ENCODE measurements at regions not wholly inside any gene's neighbourhood (a gene's known extent, or its start where the extent isn't known, plus 50 kb on each side); places are given as distances from the start of the nearest gene placed in this dataset.
A peak's percentile ranks its signal among the peaks of the same experiment; 100 is the strongest.
"Not testable (repeated sequence)": the region's sequence is repeated elsewhere in the genome, so short reads cannot be mapped to it uniquely, and the experiment has no call there.

- DNase-seq = no peak
Measured at GRCh38 chr5:152456815-152457443, 51.9 kb upstream of the NMUR2 start.

DNA sequence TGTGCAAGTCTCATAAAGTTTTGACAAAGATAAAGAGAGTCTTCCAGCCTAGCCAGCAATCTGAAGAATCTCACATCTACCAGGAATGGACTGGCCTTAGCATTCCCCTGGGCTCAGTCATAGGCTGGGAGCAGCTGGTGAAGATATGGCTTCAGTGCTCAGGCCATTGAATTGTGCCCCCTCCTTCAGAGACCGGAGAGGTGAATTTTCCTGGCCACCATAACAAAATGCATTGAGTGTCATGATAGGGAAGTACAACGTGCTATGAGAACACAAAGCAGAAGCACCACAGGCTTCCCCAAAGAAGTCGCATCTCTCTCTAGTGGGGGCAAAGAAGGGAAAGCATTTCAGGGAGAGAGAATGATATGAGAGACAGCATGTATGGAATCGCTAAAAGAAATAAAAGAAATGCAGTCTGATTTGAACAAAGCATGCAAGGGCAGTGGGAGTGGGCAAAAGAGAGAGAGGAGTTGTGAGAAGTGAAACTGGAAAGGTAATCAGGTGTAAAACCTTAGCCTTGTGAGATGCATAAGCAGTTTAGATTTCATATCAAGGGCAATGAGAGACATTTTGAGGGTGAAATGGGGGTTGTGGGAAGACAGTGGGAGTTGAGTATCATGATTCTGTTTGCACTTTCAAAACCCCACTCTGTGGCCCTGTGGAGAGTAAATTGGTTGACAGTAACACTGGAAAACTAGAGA is 57.1 kb upstream of the NMUR2 start:
- DNase-seq = no peak

DNA sequence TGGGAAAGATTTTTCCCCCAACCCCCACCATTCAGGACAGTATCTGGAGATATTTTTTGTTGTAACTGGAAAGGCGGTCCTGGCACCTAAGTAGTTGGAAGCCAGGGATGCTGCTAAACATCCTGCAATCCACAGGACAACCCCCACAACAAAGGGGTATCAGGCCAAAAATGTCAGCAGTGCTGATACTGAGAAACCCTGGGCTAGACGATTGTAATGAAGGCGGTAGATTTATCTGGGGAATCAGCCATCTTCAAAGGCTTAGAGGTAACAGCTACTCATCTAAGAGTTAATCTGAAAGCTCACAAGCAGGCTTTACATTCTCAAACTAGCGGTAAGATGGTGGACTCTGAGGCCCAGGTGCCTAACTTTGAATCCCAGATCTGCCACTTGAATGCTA is 59.0 kb upstream of the NMUR2 start:
- DNase-seq = no peak

DNA sequence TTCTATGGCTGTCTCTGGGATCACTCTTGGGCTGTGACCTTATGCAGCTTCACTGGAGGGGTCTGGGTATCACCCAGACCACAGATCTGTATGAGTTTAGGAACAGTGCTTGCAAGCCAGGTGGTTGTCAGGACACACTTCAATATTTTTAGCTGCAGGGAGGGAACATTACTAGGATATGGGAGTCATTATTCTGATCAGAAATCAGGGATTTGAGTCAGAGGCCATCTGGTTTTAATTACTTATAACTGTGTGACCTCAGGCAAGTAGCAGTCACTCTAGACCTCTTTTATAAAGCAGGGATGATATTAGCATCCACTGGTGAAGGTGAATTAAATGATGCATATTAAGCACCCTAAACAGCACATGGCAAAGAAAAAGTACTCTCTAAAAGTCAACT is 60.1 kb upstream of the NMUR2 start:
- DNase-seq = no peak

DNA sequence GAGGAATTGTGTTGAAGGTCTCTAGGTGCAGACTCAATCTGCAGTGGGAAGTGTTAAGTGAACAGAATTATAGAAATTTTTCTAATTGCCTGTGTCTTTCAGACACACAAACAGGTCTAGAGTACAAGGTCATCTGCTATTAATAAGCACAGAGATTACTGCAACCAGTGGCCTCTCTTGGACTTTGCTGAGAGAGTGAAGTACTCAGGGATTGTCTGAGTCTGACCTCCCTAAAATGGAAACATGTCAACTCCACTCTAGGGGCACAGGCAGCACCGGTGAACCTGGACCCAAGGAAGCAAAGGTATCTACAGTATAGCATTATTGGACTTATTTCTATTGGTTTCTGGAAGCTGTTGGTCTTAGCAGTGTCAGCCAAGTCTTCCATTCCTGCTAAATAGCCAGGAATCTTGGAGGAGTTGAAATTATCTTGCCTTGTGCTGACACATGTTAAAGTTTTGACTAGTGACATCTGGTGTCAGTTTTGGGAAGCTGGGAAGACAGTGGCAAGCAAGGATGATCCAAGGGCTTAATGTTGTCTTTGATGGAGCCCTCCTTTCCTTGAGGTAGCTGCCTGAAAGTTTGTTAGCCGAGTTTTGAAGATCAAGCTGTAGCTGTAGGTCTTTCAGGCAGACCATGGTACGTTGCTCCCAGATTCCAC is 61.1 kb upstream of the NMUR2 start:
- DNase-seq = no peak

DNA sequence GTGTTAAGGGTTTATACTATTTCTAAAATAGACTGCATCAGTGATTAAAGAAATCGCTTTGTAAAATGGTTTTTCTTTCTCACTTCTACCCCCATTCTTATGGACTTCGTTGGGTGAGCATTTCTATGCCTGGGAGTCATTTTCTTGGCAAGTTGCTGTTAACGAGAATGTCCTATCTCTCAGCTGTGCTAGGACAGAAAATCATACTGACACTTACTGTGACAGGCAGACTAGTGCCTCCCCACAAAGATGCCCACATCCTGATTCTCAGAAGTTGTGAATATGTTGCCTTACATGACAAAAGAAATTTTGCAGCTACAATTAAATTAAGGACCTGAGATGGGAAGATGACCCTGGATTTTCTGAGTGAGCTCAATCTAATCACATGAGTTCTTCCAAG is 65.1 kb upstream of the NMUR2 start:
- no peak for DNase-seq

DNA sequence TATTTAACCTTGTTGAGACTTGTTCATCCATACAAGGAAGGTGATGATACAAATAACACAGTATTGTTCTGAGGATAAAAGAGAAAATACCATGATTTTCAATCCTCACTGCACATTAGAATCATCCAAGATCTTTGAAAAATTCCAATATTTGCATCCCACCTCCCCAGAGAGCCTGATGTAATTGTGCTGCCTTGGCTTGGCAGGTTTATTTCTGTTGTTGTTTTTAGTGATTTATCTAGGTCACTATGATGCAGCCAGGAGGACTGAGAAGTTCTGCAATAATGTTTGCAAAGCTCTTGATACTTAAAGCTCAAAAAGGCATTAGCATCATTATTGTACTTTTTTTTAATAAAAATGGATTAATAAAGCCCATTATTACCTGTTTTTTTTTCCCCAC is 67.0 kb upstream of the NMUR2 start:
- no peak for DNase-seq

DNA sequence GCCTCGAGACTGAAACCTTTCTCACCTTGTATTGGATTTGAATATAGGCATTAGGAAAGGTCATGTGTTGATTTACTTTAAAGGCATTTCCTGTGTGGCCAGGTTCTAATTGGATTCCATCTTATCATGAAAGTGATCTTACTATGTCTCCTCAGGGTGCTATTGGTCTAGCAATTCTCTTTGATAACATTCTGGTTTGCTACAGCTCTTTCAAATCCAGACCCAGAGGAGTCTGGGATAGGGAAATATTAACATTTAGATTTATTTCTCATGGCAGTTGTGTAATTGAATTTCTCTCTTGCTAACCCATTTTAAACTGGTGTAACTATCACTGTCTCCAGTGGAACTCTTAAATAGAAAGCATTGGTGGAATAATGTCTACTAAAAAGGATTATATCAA is 69.9 kb upstream of the NMUR2 start:
- no peak for DNase-seq

GRCh38 chr5:152477536-152477935 is 72.5 kb upstream of the NMUR2 start:
- DNase-seq = no peak

DNA sequence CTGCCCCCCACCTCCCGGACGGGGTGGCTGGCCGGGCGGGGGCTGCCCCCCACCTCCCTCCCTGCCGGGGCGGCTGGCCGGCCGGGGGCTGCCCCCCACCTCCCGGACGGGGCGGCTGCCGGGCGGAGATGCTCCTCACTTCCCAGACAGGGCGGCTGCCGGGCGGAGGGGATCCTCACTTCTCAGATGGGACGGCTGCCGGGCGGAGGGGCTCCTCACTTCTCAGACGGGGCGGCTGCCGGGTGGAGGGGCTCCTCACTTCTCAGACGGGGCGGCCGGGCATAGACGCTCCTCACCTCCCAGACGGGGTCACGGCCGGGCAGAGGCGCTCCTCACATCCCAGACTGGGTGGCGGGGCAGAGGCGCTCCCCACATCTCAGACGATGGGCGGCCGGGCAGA is 74.8 kb upstream of the NMUR2 start:
- DNase-seq = not testable (repeated sequence)

GRCh38 chr5:152480677-152481076 is 75.6 kb upstream of the NMUR2 start:
- DNase-seq = not testable (repeated sequence)

GRCh38 chr5:152487130-152487529 is 82.1 kb upstream of the NMUR2 start:
- DNase-seq = no peak

- DNase-seq = no peak
Measured at GRCh38 chr5:152488869-152489268, 83.8 kb upstream of the NMUR2 start.

GRCh38 chr5:152499814-152500535 is 94.9 kb upstream of the NMUR2 start:
- DNase-seq = no peak

DNA sequence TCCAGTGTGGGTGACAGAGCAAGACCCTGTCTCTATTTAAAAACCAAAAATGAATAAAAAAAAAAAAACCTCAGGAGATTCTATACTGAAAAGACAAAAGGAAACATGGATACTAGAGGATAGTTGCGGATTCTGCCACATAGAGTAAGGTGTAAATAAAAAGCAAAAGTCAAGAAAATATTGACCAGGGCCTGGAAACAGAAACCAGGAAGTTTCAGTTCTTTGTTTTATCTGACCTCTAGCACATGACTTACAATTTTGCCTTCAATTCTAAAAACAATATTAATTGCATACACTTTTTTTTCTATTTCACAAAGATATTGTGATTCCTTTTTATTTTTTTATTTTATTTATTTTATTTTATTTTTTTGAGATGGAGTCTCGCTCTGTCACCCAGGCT is 96.2 kb upstream of the NMUR2 start:
- DNase-seq = no peak

GRCh38 chr5:152503206-152503605 is 98.1 kb upstream of the NMUR2 start:
- no peak for DNase-seq

DNA sequence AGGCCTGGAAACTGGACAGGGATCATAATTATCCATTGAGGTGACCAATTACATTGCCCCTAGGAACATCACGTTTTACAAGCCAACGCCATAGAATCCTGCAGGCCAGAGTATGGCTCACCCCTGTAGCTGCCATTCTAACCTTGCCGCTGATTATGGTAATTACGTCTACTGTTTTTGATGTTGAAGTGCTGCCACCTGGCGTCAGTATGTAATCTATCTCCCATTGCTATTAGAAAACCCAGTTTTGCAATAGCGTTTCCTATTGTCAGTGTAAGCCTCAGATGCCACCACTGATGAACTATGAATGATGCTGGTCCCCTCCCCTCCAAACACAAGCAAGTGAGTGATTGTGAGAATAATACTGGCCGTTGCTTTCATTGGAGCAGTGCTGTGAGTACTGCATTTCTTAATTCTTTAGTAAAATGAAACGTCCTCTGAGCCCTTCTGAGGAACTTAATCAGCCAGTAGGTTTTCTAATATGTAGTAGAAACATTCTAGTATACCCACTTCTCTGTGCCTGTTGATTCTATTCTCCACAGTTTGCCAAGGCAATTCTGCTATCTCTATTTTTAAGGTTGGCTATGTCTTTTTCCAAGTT is 100.5 kb upstream of the NMUR2 start:
- peak; percentile 55 for DNase-seq

DNA sequence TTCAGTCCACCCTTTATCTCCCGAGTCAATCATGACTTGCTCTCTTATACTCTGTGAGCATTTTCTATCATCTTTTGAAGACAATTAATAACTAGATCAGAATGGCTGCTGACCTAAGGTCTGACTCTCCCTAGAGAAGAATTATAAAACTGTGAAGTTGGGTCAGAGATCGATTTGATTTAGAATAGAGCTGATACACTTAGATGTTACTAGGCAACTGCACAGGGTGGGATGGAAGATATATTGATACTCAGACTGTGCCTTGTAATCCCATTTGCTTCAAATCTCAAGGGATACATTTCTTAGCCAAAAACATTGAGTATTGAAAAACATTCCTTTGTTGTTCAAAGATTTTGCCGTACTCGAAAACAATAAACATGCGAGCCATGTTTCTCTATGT is 106.0 kb upstream of the NMUR2 start:
- DNase-seq = no peak

GRCh38 chr5:152511531-152512132 is 106.6 kb upstream of the NMUR2 start:
- no peak for DNase-seq

DNA sequence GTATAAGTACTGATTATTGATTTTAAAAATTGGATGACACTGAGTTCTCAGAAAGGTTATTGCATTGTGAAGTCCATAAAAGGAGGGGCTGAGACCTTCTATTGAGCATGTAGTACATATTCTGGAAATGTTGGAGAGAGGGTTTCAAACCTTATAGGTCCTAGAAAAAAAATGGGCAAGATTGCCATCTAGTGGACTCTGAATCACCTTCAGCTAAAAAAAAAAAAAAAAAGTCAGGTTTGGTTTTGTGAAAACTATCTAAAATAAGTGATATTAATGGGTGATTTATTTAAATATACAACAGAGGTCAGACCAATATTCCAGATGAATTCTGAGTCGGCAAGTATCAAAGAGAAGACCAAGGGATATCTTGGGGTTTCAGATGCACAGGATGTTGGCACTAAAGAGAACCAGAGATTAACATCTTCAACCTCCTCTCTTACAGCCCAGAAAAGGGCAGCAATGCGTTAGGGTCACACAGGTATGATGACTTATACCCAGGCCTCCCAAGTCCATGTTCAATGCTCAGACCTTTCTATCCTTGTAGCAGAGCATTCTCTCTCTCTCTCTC is 109.8 kb upstream of the NMUR2 start:
- DNase-seq = no peak

DNA sequence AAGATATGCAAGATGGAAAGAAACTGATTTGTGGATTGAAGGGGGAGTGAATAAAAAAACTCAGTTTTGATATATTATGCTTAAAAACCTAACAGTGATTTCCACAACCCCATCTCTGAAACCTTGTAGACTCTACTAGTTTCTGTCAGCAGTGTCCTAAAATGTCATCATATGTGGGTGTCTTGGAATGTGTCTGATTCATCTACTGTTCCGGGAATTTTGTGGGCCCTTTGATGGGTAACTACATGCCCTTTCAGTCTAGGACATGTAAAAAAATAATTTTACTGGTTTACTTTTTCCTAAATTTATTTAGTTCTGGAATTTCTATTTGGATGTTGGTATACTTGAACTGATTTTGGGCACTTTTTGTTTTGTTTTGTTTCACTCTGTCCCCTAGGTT is 118.9 kb upstream of the NMUR2 start:
- no peak for DNase-seq

GRCh38 chr5:152527358-152528052 is 122.4 kb upstream of the NMUR2 start:
- DNase-seq = no peak
